Activated CD4-positive, alpha-beta T cell treated with anti-CD3 and anti-CD28 coated beads for 48 hours (primary cell): ENCODE measurements at regions not wholly inside any gene's neighbourhood (a gene's known extent, or its start where the extent isn't known, plus 50 kb on each side); places are given as distances from the start of the nearest gene placed in this dataset.

ENCODE experiments used
- DNase-seq: peaks from one replicate; pipeline ENCODE4 v3.0.0-alpha.2; 2020

GRCh38 chr4:104901961-104902605, 244.6 kb upstream of the TET2 start:
- no peak for DNase-seq

GRCh38 chr4:104905065-104905464, 241.6 kb upstream of the TET2 start:
- DNase-seq: no peak

DNA sequence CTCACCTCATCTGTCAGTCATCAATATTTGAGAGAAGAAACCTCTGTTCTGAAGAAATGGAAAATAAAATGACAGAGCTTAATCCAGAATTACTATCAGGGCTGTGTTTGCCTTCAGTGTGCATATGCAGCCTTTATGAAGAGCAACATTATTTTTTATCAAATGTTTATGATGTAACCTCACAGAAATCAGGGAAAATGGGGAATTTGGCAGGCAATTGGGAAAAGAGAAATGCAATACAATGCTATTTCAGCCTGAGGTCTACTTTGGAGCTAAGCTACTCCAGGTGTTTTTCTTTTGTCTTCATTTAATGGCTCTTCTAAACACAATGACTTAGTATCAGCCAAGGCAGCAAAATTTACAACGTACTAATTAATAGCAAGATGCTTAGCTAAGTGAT, 241.1 kb upstream of the TET2 start:
- DNase-seq: no peak

- no peak for DNase-seq
Measured at GRCh38 chr4:104906276-104906675, 240.4 kb upstream of the TET2 start.

GRCh38 chr4:104907074-104907649, 239.5 kb upstream of the TET2 start:
- no peak for DNase-seq

DNA sequence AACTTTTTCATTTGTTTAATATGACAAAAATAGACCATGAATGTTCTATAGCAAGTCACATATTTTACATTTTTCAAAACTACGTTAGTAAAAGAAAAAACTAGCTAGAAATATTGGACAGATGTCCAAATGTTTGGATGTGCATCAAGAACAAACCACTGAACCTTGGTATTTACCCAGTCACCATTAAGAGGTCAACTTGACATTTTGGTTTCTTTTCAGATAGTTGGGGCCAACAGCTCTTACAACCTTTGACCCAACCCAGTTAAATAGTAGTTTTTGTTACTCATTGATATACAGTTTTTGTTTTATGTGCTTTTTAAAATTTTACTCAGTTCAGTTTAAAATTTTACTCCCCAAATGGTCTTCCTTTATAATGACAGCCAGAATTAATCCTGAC, 238.7 kb upstream of the TET2 start:
- no peak for DNase-seq

GRCh38 chr4:104909376-104909775, 237.3 kb upstream of the TET2 start:
- no peak for DNase-seq

- no peak for DNase-seq
Measured at GRCh38 chr4:104912518-104912917, 234.2 kb upstream of the TET2 start.

DNA sequence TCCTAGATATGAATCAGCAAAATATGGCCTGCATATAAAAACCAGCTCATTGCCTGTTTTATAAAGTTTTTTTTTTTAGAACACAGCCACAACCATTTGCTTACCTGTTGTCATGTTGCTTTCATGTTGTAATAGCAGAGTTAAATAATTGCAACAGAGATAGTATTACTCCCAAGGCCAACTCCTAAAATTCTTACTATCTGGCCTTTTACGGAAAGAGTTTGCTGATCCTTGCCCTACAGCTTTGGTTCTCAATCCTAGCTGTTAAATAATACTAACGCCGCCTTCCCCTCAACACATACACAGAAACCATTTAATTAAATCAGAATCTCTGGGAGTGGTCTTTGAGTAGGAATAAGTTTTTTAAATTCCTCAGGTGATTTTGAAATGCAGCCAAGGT, 231.3 kb upstream of the TET2 start:
- no peak for DNase-seq

GRCh38 chr4:104915864-104916263, 230.8 kb upstream of the TET2 start:
- no peak for DNase-seq

GRCh38 chr4:104919406-104919805, 227.3 kb upstream of the TET2 start:
- DNase-seq: no peak

DNA sequence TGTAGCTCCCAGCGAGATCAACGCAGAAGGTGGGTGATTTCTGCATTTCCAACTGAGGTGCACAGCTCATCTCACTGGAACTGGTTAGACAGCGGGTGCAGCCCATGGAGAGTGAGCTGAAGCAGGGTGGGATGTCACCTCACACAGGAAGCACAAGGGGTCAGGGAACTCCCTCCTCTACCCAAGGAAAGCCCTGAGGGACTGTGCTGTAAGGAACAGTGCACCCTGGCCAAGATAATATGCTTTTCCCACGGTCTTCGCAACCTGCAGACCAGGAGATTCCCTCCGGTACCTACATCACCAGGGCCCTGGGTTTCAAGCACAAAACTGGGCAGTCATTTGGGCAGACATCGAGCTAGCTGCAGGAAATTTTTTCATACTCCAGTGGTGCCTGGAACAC, 216.4 kb upstream of the TET2 start:
- no peak for DNase-seq

- DNase-seq: peak; percentile 56
Measured at GRCh38 chr4:104930745-104931736, 215.6 kb upstream of the TET2 start.

DNA sequence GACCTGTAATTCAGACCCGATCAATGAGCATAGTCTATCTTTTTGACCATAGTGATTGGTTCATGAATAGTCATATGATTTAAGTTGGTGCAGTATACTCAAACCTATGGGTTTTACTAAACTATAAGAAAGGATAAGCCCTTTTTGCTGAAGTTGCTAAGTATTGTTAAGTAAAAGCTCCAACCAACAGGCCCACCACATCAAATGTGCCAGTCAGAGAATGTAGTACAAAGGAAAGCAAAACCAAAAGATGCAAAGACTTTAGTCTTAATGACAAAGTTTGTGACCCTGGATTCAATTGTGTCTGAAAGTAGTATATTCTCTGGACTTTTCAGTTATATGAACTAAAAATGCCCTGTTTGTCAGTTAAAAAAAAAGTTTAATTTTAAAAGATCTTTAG, 208.1 kb upstream of the TET2 start:
- DNase-seq: peak; percentile 5

GRCh38 chr4:104940927-104941326, 205.7 kb upstream of the TET2 start:
- no peak for DNase-seq

- no peak for DNase-seq
Measured at GRCh38 chr4:104941661-104942062, 205.0 kb upstream of the TET2 start.

- DNase-seq: no peak
Measured at GRCh38 chr4:104942990-104943743, 203.5 kb upstream of the TET2 start.

DNA sequence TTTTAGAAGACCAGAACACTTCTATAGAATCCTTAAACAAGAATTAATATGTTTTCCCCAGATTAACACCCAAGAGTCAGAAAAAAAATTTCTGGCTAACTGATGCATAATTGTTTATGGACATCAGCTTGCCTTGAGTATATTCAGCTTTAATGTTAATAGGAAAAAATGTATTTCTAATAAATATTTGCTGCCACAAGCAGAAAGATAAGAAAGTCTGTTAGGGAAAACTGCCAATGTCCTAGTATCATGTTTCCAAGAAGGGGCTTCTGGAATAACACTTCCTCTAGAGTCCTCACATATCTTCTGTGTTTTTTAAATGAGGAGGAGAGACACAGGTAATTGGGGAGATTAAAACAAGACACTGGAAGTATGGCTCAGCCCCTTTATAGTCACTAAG, 202.1 kb upstream of the TET2 start:
- no peak for DNase-seq

- DNase-seq: no peak
Measured at GRCh38 chr4:104964410-104965175, 182.1 kb upstream of the TET2 start.

GRCh38 chr4:104966349-104967033, 180.2 kb upstream of the TET2 start:
- peak; percentile 37 for DNase-seq

DNA sequence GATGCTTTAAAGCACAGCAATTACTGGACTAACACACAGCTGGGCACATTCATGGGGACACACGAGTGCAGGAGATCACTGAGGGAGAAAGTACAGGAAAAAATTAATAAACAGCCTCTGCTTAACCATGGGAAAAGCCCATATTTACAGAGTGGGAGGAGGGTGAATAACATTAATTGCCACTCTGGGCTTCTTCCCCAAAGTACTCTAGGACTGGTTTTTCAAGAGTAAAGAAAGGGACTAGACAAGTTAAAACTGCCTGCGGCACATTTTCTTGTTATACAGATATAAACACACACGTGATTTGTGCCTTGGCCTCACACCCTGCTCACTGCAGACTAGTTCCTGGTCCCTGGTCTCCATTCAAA, 179.7 kb upstream of the TET2 start:
- no peak for DNase-seq
